ENCODE measurements at regions not wholly inside any gene's neighbourhood (a gene's known extent, or its start where the extent isn't known, plus 50 kb on each side); places are given as distances from the start of the nearest gene placed in this dataset.

DNA sequence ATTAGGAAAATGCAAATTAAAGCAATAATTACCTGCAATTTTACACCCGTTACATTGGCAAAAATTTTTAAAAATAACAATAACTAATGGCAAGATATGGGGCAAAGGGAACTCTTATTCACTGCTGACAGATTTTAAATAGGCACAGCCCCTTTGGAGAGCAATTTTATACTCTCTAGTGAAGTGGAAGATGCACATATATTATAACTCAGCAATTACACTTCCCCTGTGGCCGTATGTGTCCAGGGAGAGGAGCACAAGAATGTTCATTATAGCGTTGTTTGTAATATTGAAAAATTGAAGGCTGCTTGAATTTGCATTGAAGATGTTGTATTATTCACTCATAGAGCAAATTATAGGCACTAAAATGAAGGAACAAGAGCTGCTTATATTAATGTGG, 488.3 kb upstream of the ATXN7L3B start:
- Histone ChIP-seq H3K9me3 (ENCODE audit: control insufficient read depth, low read length) (no peaks in the 10 kb centered on the region), H2BK15ac (ENCODE audit: low read depth, poor library complexity, severe bottlenecking) (no peak overlapping the region), H2BK12ac (ENCODE audit: low read length in 2 of 2) (no peak overlapping the region), H3K18ac (ENCODE audit: low read depth in 1 of 2, low read length in 2 of 2) (no peak overlapping the region), H2AFZ (ENCODE audit: low read depth, low read length) (no peak overlapping the region), H2BK120ac (ENCODE audit: low read depth, low read length) (no peak overlapping the region), H3K4me3 (ENCODE audit: insufficient read depth in 1 of 2, low read depth in 1 of 2, low read length in 2 of 2) (no peak overlapping the region), H3K79me1 (replicated peaks; ENCODE audit: low read length, poor library complexity, severe bottlenecking) (no peaks in the 10 kb centered on the region), H3K36me3 (ENCODE audit: control insufficient read depth in 1 of 2, insufficient read depth in 2 of 2, low read depth in 1 of 2, low read length in 2 of 2) (no peaks in the 10 kb centered on the region), H2BK5ac (ENCODE audit: low read depth, low read length, poor library complexity, severe bottlenecking) (no peak overlapping the region), H3K4me2 (ENCODE audit: low read length, poor library complexity, severe bottlenecking) (no peak overlapping the region), H3K27me3 (ENCODE audit: control insufficient read depth in 1 of 2, insufficient read depth in 1 of 2, low read length in 2 of 2) (no peaks in the 10 kb centered on the region), H3K14ac (ENCODE audit: low read length in 2 of 2) (no peak overlapping the region), H4K8ac (ENCODE audit: low read length) (no peak overlapping the region), H3K9ac (ENCODE audit: low read length) (no peak overlapping the region), H4K91ac (ENCODE audit: low read length) (no peak overlapping the region), H3K23ac (ENCODE audit: low read length in 2 of 2) (no peak overlapping the region), H3K4ac (ENCODE audit: low read depth in 1 of 2, low read length in 2 of 2) (no peak overlapping the region), H3K27ac (ENCODE audit: low read length, poor library complexity, severe bottlenecking) (no peak overlapping the region), H3K4me1 (ENCODE audit: control insufficient read depth, insufficient read depth, low read depth, low read length) (no peaks in the 10 kb centered on the region), H2AK5ac (ENCODE audit: low read length, severe bottlenecking) (no peak overlapping the region)
- DNase-seq: no peak
- WGBS: 100% methylated on average over 1 of the region's 3 CpGs

DNA sequence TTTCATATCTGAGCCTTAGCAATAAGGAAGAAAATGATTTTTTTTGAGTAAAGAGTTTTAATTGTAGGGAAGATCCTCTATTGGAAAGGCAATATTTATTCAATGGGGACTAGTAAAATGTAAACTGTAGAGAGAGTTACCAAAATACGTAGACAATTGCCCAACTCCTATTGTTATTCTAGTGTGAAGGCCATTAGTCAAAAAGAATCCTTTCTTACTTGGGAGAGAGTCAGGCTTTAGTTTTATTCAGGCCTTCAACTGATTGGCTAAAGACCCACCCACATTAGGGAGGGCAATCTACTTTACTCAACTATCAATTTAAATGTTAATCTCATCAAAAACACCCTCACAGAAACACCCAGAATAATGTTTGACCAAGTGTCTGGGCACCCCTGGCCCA, 485.8 kb upstream of the ATXN7L3B start:
- H3K14ac ChIP-seq (ENCODE audit: low read length in 2 of 2): no peak overlapping the region
- no peak overlapping the region for H2BK12ac ChIP-seq (ENCODE audit: low read length in 2 of 2)
- no peak overlapping the region for H2BK15ac ChIP-seq (ENCODE audit: low read depth, poor library complexity, severe bottlenecking)
- no peak overlapping the region for H2AK5ac ChIP-seq (ENCODE audit: low read length, severe bottlenecking)
- no peaks in the 10 kb centered on the region for H3K27me3 ChIP-seq (ENCODE audit: control insufficient read depth in 1 of 2, insufficient read depth in 1 of 2, low read length in 2 of 2)
- H3K18ac ChIP-seq (ENCODE audit: low read depth in 1 of 2, low read length in 2 of 2): no peak overlapping the region
- no peak overlapping the region for H3K4me3 ChIP-seq (ENCODE audit: insufficient read depth in 1 of 2, low read depth in 1 of 2, low read length in 2 of 2)
- H2BK5ac ChIP-seq (ENCODE audit: low read depth, low read length, poor library complexity, severe bottlenecking): no peak overlapping the region
- no peak overlapping the region for H3K9ac ChIP-seq (ENCODE audit: low read length)
- no peak overlapping the region for H3K4me2 ChIP-seq (ENCODE audit: low read length, poor library complexity, severe bottlenecking)
- no peak overlapping the region for H2AFZ ChIP-seq (ENCODE audit: low read depth, low read length)
- no peak overlapping the region for H3K4ac ChIP-seq (ENCODE audit: low read depth in 1 of 2, low read length in 2 of 2)
- no peak for DNase-seq
- no peaks in the 10 kb centered on the region for H3K36me3 ChIP-seq (ENCODE audit: control insufficient read depth in 1 of 2, insufficient read depth in 2 of 2, low read depth in 1 of 2, low read length in 2 of 2)
- no peaks in the 10 kb centered on the region for H3K9me3 ChIP-seq (ENCODE audit: control insufficient read depth, low read length)
- no peak overlapping the region for H4K8ac ChIP-seq (ENCODE audit: low read length)
- 83% methylated on average over 1 of the region's 1 CpG for WGBS
- no peaks in the 10 kb centered on the region for H3K4me1 ChIP-seq (ENCODE audit: control insufficient read depth, insufficient read depth, low read depth, low read length)
- no peak overlapping the region for H3K23ac ChIP-seq (ENCODE audit: low read length in 2 of 2)
- no peak overlapping the region for H3K27ac ChIP-seq (ENCODE audit: low read length, poor library complexity, severe bottlenecking)
- H3K79me1 ChIP-seq (replicated peaks; ENCODE audit: low read length, poor library complexity, severe bottlenecking): no peaks in the 10 kb centered on the region
- no peak overlapping the region for H4K91ac ChIP-seq (ENCODE audit: low read length)
- no peak overlapping the region for H2BK120ac ChIP-seq (ENCODE audit: low read depth, low read length)

DNA sequence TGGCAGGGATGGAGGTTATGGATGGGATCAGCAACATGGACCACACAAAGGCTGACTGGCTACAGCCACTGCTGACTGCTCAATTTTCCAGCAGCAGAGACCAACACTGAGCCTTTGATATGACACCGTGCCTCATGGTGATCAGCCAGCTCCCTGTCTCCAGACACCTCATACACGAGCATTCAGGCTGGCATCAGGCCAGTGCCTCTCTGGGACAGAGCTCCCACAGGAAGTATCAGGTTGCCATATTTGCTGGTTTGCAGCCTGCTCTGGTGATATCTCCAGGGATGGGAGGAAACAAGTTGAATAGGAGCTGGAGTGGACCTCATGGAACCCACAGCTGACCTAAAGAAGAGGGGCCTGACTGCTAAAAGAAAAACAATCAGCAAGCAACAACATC, 471.2 kb upstream of the ATXN7L3B start:
- Histone ChIP-seq H3K18ac (ENCODE audit: low read depth in 1 of 2, low read length in 2 of 2) (no peak overlapping the region), H3K4me1 (ENCODE audit: control insufficient read depth, insufficient read depth, low read depth, low read length) (no peaks in the 10 kb centered on the region), H3K36me3 (ENCODE audit: control insufficient read depth in 1 of 2, insufficient read depth in 2 of 2, low read depth in 1 of 2, low read length in 2 of 2) (no peaks in the 10 kb centered on the region), H3K27me3 (ENCODE audit: control insufficient read depth in 1 of 2, insufficient read depth in 1 of 2, low read length in 2 of 2) (no peaks in the 10 kb centered on the region), H4K91ac (ENCODE audit: low read length) (no peak overlapping the region), H2BK120ac (ENCODE audit: low read depth, low read length) (no peak overlapping the region), H2AFZ (ENCODE audit: low read depth, low read length) (no peak overlapping the region), H3K9ac (ENCODE audit: low read length) (no peak overlapping the region), H3K9me3 (ENCODE audit: control insufficient read depth, low read length) (peaks cover 15% of the 10 kb centered on the region), H3K27ac (ENCODE audit: low read length, poor library complexity, severe bottlenecking) (no peak overlapping the region), H3K14ac (ENCODE audit: low read length in 2 of 2) (no peak overlapping the region), H4K8ac (ENCODE audit: low read length) (no peak overlapping the region), H2BK15ac (ENCODE audit: low read depth, poor library complexity, severe bottlenecking) (no peak overlapping the region), H2BK5ac (ENCODE audit: low read depth, low read length, poor library complexity, severe bottlenecking) (no peak overlapping the region), H3K4me2 (ENCODE audit: low read length, poor library complexity, severe bottlenecking) (no peak overlapping the region), H3K4me3 (ENCODE audit: insufficient read depth in 1 of 2, low read depth in 1 of 2, low read length in 2 of 2) (no peak overlapping the region), H2BK12ac (ENCODE audit: low read length in 2 of 2) (no peak overlapping the region), H2AK5ac (ENCODE audit: low read length, severe bottlenecking) (no peak overlapping the region), H3K4ac (ENCODE audit: low read depth in 1 of 2, low read length in 2 of 2) (no peak overlapping the region), H3K23ac (ENCODE audit: low read length in 2 of 2) (no peak overlapping the region), H3K79me1 (replicated peaks; ENCODE audit: low read length, poor library complexity, severe bottlenecking) (no peaks in the 10 kb centered on the region)
- WGBS: 80% methylated on average over 2 of the region's 2 CpGs
- no peak for DNase-seq

DNA sequence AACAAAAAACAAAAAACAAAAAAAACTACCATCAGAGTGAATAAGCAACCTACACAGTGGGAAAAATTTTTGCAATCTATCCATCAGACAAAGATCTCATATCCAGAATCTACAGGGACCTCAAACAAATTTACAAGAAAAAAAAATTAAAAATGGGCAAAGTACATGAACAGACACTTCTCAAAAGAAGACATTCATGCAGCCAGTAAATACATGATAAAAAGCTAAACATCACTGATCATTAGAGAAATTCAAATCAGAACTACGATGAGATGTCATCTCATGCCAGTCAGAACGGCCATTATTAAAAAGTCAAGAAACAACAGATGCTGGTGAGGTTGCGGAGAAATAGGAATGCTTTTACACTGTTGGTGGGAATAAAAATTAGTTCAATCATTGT, 466.5 kb upstream of the ATXN7L3B start:
- no peak overlapping the region for H2BK120ac ChIP-seq (ENCODE audit: low read depth, low read length)
- H2AK5ac ChIP-seq (ENCODE audit: low read length, severe bottlenecking): no peak overlapping the region
- no peak overlapping the region for H3K18ac ChIP-seq (ENCODE audit: low read depth in 1 of 2, low read length in 2 of 2)
- no peak overlapping the region for H2BK12ac ChIP-seq (ENCODE audit: low read length in 2 of 2)
- no peaks in the 10 kb centered on the region for H3K27me3 ChIP-seq (ENCODE audit: control insufficient read depth in 1 of 2, insufficient read depth in 1 of 2, low read length in 2 of 2)
- H4K8ac ChIP-seq (ENCODE audit: low read length): no peak overlapping the region
- no peak overlapping the region for H3K4ac ChIP-seq (ENCODE audit: low read depth in 1 of 2, low read length in 2 of 2)
- no peak overlapping the region for H3K4me3 ChIP-seq (ENCODE audit: insufficient read depth in 1 of 2, low read depth in 1 of 2, low read length in 2 of 2)
- no peaks in the 10 kb centered on the region for H3K4me1 ChIP-seq (ENCODE audit: control insufficient read depth, insufficient read depth, low read depth, low read length)
- no peak overlapping the region for H4K91ac ChIP-seq (ENCODE audit: low read length)
- H3K4me2 ChIP-seq (ENCODE audit: low read length, poor library complexity, severe bottlenecking): no peak overlapping the region
- no peak for DNase-seq
- peaks cover 11% of the 10 kb centered on the region for H3K9me3 ChIP-seq (ENCODE audit: control insufficient read depth, low read length)
- 97% methylated on average over 3 of the region's 3 CpGs for WGBS
- H3K9ac ChIP-seq (ENCODE audit: low read length): no peak overlapping the region
- no peak overlapping the region for H3K23ac ChIP-seq (ENCODE audit: low read length in 2 of 2)
- no peak overlapping the region for H2BK5ac ChIP-seq (ENCODE audit: low read depth, low read length, poor library complexity, severe bottlenecking)
- no peak overlapping the region for H2AFZ ChIP-seq (ENCODE audit: low read depth, low read length)
- no peak overlapping the region for H3K14ac ChIP-seq (ENCODE audit: low read length in 2 of 2)
- H2BK15ac ChIP-seq (ENCODE audit: low read depth, poor library complexity, severe bottlenecking): no peak overlapping the region
- no peaks in the 10 kb centered on the region for H3K79me1 ChIP-seq (replicated peaks; ENCODE audit: low read length, poor library complexity, severe bottlenecking)
- H3K27ac ChIP-seq (ENCODE audit: low read length, poor library complexity, severe bottlenecking): no peak overlapping the region
- no peaks in the 10 kb centered on the region for H3K36me3 ChIP-seq (ENCODE audit: control insufficient read depth in 1 of 2, insufficient read depth in 2 of 2, low read depth in 1 of 2, low read length in 2 of 2)

All from mesenchymal stem cell (in vitro differentiated cells and primary cell).